IPS DF 6.9 (cell line): ENCODE measurements at regions not wholly inside any gene's neighbourhood (a gene's known extent, or its start where the extent isn't known, plus 50 kb on each side); places are given as distances from the start of the nearest gene placed in this dataset.

Source experiments
- DNase-seq: peaks from one replicate; pipeline ENCODE4 v3.0.0-alpha.2; 2013; ENCODE audit warnings: low read depth, low spot score
- H3K27ac ChIP-seq: one replicate; pipeline ENCODE4 v1.5.1; 2013; ENCODE audit warnings: low read length, control low read depth
- H3K27me3 ChIP-seq: 2 replicates; pipeline ENCODE4 v1.6.1; 2013; ENCODE audit warnings: mild to moderate bottlenecking, low read length; ENCODE audit not compliant: control insufficient read depth, insufficient read depth
- H3K36me3 ChIP-seq: 2 replicates; pipeline ENCODE4 v1.6.1; 2013; ENCODE audit warnings: low read length; ENCODE audit not compliant: control insufficient read depth, insufficient read depth
- H3K4me1 ChIP-seq: 2 replicates; pipeline ENCODE4 v1.6.1; 2013; ENCODE audit warnings: low read length; ENCODE audit not compliant: control insufficient read depth, insufficient read depth
- H3K4me3 ChIP-seq: 2 replicates; pipeline ENCODE4 v1.5.1; 2013; ENCODE audit warnings: mild to moderate bottlenecking, low read length
- H3K9me3 ChIP-seq: 2 replicates; pipeline ENCODE4 v1.6.1; 2013; ENCODE audit warnings: low read length, inconsistent platforms; ENCODE audit not compliant: control insufficient read depth, insufficient read depth
- WGBS: extraction: QIAGEN DNeasy Blood & Tissue Kit; methylation state at CpG from one replicate; pipeline ENCODE4 v1.1.7; 2013; ENCODE audit warnings: mixed read lengths, missing lambda C conversion rate; ENCODE audit not compliant: insufficient read length, insufficient coverage; 5-methylcytosine and 5-hydroxymethylcytosine counted together

DNA sequence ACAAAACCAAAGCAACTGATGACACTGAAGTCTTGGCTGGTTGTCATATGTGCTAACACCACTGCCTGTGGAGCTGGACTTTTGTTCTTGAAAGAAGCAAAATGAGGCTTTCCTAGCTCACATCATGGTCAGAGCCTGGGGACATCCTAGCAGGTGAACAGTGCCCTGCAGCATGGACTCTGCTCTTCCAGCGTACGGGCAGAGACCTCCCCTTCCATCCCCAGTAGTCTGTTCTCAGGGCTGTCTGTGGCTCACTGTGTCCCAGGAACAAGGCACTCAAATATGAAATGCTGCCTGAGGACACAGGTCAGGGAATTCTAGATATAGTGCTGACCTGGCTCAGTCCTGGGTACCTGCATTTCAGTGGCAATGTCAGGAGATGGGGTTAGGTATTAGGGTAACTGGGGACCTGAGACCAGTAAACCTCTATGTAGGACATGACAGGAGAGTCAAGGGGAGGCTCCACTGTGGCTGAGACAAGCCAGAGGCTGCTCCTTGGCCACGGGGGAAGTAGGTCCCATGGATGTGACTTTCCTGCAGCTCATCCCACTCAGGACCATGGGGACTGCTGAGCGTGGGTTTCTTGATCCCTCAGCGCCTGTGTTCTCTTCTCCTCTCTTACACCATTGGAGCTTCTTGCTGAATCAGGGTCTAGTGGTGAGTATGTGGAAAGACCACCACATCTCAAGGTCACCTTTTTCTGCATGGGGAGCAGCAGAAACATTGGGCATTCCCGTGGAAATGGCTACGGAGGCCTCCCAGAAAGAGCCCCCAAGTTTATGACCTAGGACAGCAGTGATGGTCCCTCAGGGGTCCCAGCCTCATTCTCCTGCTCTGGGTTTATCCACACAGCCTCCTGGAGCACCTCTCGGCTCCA, 80.1 kb downstream of the ZNF280B start:
- H3K4me1 ChIP-seq: no peaks in the 10 kb centered on the region
- no peaks in the 10 kb centered on the region for H3K9me3 ChIP-seq
- H3K4me3 ChIP-seq: no peak overlapping the region
- DNase-seq: no peak
- H3K27me3 ChIP-seq: peaks cover 53% of the 10 kb centered on the region
- no peak overlapping the region for H3K27ac ChIP-seq
- WGBS: no CpG with 5 or more reads among the region's 8 CpGs
- no peaks in the 10 kb centered on the region for H3K36me3 ChIP-seq

DNA sequence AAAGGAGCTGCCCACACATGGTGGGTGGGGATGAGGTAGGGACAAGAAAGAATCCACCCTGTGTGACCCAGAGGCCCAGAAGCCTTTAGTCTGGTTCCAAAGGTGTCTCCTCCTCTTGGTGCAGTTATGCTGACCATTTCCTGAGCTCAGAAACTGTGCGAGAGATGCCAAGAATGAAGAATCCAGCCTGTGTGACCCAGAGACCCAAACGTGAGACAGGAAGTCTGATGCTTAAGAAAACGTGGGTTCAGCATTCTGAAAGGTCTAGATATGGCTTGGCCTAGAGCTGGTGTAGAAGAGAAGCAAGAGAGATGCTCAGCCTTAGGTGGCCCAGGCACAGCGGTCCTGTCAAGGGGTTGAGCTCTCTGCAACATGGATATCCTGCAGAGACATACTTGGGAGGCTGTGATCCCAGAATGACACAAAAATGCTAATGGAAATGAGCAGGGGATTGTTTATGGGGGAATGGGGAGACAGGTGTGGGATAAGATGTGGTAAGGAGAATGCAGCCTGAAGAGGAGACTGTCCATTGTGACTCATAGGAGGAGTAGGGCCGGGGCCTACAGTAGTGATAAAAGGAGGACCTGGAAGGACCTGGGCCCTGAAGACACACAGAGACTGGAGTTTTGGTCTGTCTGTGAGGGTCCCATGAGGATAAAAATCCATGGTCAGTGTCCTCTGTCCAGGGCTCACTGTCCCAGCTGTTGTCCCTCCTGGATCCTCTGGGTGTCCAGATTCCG, 79.0 kb downstream of the ZNF280B start:
- peaks cover 54% of the 10 kb centered on the region for H3K27me3 ChIP-seq
- no peaks in the 10 kb centered on the region for H3K9me3 ChIP-seq
- H3K4me3 ChIP-seq: no peak overlapping the region
- no peaks in the 10 kb centered on the region for H3K36me3 ChIP-seq
- DNase-seq: no peak
- no peak overlapping the region for H3K27ac ChIP-seq
- no peaks in the 10 kb centered on the region for H3K4me1 ChIP-seq
- WGBS: no CpG with 5 or more reads among the region's 6 CpGs

GRCh38 chr22:22430111-22430820, 78.3 kb downstream of the ZNF280B start:
- H3K36me3 ChIP-seq: no peaks in the 10 kb centered on the region
- DNase-seq: no peak
- peaks cover 52% of the 10 kb centered on the region for H3K27me3 ChIP-seq
- no CpG with 5 or more reads among the region's 4 CpGs for WGBS
- H3K9me3 ChIP-seq: no peaks in the 10 kb centered on the region
- H3K27ac ChIP-seq: no peak overlapping the region
- H3K4me3 ChIP-seq: no peak overlapping the region
- no peaks in the 10 kb centered on the region for H3K4me1 ChIP-seq

- H3K4me3 ChIP-seq: no peak overlapping the region
- H3K9me3 ChIP-seq: no peaks in the 10 kb centered on the region
- WGBS: no CpG with 5 or more reads among the region's 7 CpGs
- H3K27me3 ChIP-seq: peaks cover 40% of the 10 kb centered on the region
- no peak overlapping the region for H3K27ac ChIP-seq
- H3K4me1 ChIP-seq: no peaks in the 10 kb centered on the region
- no peaks in the 10 kb centered on the region for H3K36me3 ChIP-seq
- DNase-seq: peak; percentile 25
Measured at GRCh38 chr22:22431271-22432220, 77.0 kb downstream of the ZNF280B start.

DNA sequence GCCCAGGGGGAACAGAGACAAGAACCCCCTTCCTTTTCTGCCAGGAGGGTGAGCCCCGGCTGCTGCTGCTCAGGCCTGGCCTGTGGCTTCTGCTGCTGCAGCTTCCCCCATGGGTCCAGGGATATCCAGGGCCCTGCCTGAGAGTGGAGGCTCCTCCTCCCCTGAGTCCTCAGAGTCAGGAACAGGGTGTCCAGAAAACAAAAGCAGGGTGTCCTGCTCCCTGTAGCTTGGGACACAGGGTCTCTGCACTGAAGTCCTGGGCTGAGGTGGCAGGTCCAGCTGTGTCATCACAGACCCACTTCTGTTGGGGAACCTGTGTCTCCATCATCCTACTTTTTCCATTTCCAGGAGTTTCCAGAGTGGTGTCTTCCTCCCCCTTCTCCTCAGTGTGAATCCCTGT, 76.1 kb downstream of the ZNF280B start:
- Histone ChIP-seq H3K9me3 (no peaks in the 10 kb centered on the region), H3K27me3 (peaks cover 38% of the 10 kb centered on the region), H3K36me3 (no peaks in the 10 kb centered on the region), H3K4me3 (no peak overlapping the region), H3K27ac (no peak overlapping the region), H3K4me1 (no peaks in the 10 kb centered on the region)
- DNase-seq: no peak
- no CpG with 5 or more reads among the region's 1 CpG for WGBS

DNA sequence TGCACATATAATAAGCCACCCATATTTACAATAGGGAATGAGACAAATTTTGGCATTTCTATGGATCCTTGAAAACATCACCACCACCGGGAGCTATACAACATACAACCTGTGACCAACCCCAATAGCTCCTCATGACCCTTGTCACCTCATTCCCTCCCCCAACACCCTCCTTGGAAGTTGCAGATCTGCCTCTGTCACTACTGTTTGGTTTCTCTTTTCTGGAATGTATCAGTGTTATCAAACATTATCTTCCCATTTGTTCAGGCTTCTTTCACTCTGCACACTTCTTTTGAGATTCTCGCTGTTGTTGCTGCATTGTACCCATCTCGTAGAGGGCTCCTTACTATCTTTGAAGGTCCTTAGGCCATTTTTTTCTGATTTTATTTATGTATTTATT, 75.6 kb downstream of the ZNF280B start:
- no peaks in the 10 kb centered on the region for H3K36me3 ChIP-seq
- peaks cover 39% of the 10 kb centered on the region for H3K27me3 ChIP-seq
- WGBS: no CpG with 5 or more reads among the region's 3 CpGs

GRCh38 chr22:22433770-22434169, 74.8 kb downstream of the ZNF280B start:
- no peak overlapping the region for H3K4me3 ChIP-seq
- H3K9me3 ChIP-seq: no peaks in the 10 kb centered on the region
- no peaks in the 10 kb centered on the region for H3K36me3 ChIP-seq
- peaks cover 36% of the 10 kb centered on the region for H3K27me3 ChIP-seq
- no peak overlapping the region for H3K27ac ChIP-seq
- no peak for DNase-seq
- no CpG with 5 or more reads among the region's 4 CpGs for WGBS
- no peaks in the 10 kb centered on the region for H3K4me1 ChIP-seq

More for the DNA sequence above, 75.6 kb downstream of the ZNF280B start:
- DNase-seq: no peak
- Histone ChIP-seq H3K27ac (no peak overlapping the region), H3K4me1 (no peaks in the 10 kb centered on the region), H3K4me3 (no peak overlapping the region), H3K9me3 (no peaks in the 10 kb centered on the region)
